Gastroesophageal sphincter (tissue), 4 donors: ENCODE measurements at regions not wholly inside any gene's neighbourhood (a gene's known extent, or its start where the extent isn't known, plus 50 kb on each side); places are given as distances from the start of the nearest gene placed in this dataset.

Source experiments
- ATAC-seq: fragments of 150-250 bp; one replicate; pipeline ENCODE4 v1.9.1; 2016; ENCODE audit warnings: mild to moderate bottlenecking, moderate library complexity
- H3K27ac ChIP-seq, 4 donors: fragments of 200-600 bp; sonication (generic) in 3 of 4; 1 replicate in 3 of 4; 2 replicates in 1 of 4; pipeline ENCODE4 v1.5.1; 2016 to 2019
- H3K27me3 ChIP-seq: fragments of 200-600 bp; sonication (generic); one replicate; pipeline ENCODE4 v1.5.1; 2019
- H3K36me3 ChIP-seq, 2 donors: fragments of 200-600 bp; sonication (generic); one replicate each; pipeline ENCODE4 v1.5.1; 2019; ENCODE audit warnings: control low read depth in 1 of 2
- H3K4me1 ChIP-seq, 3 donors: fragments of 200-600 bp; sonication (generic); 1 replicate in 2 of 3; 2 replicates in 1 of 3; pipeline ENCODE4 v1.5.1; 2016 to 2019; ENCODE audit warnings: control low read depth in 2 of 3
- H3K4me3 ChIP-seq, 2 donors: fragments of 200-600 bp; sonication (generic); one replicate each; pipeline ENCODE4 v1.5.1; 2019; ENCODE audit warnings: mild to moderate bottlenecking in 1 of 2, moderate library complexity in 1 of 2
- H3K9me3 ChIP-seq, 3 donors: fragments of 200-600 bp; sonication (generic); one replicate each; pipeline ENCODE4 v1.5.1; 2017 to 2019; ENCODE audit warnings: control low read depth in 2 of 3
- EP300 ChIP-seq: sonication (generic); formaldehyde crosslinking; IDR thresholded peaks from one replicate; pipeline ENCODE4 v1.6.1; 2017; ENCODE audit warnings: antibody characterized with exemption, mild to moderate bottlenecking
- POLR2A ChIP-seq, 2 donors: fragments of 450-650 bp; IDR thresholded peaks; one replicate each; pipeline ENCODE4 v1.6.1; 2017; ENCODE audit warnings: antibody characterized with exemption in 2 of 2, mild to moderate bottlenecking in 2 of 2, moderate library complexity in 1 of 2
- POLR2AphosphoS5 ChIP-seq: sonication (generic); formaldehyde crosslinking; IDR thresholded peaks from one replicate; pipeline ENCODE4 v1.6.1; 2017; ENCODE audit warnings: antibody characterized with exemption
- WGBS, 2 donors: methylation state at CpG; one replicate each; pipeline ENCODE4 v1.1.5; 2018; ENCODE audit warnings: low coverage in 1 of 2; 5-methylcytosine and 5-hydroxymethylcytosine counted together
- TF ChIP-seq, protein P1 (sequence below), 4 experiments: fragments of 200-600 bp in 2 of 4; fragments of 450-650 bp in 2 of 4; sonication (generic) in 1 of 4; IDR thresholded peaks; one replicate each; pipeline ENCODE4 v1.5.1; 2017 to 2019; ENCODE audit warnings: antibody characterized with exemption in 4 of 4, mild to moderate bottlenecking in 2 of 4, moderate library complexity in 2 of 4

DNA sequence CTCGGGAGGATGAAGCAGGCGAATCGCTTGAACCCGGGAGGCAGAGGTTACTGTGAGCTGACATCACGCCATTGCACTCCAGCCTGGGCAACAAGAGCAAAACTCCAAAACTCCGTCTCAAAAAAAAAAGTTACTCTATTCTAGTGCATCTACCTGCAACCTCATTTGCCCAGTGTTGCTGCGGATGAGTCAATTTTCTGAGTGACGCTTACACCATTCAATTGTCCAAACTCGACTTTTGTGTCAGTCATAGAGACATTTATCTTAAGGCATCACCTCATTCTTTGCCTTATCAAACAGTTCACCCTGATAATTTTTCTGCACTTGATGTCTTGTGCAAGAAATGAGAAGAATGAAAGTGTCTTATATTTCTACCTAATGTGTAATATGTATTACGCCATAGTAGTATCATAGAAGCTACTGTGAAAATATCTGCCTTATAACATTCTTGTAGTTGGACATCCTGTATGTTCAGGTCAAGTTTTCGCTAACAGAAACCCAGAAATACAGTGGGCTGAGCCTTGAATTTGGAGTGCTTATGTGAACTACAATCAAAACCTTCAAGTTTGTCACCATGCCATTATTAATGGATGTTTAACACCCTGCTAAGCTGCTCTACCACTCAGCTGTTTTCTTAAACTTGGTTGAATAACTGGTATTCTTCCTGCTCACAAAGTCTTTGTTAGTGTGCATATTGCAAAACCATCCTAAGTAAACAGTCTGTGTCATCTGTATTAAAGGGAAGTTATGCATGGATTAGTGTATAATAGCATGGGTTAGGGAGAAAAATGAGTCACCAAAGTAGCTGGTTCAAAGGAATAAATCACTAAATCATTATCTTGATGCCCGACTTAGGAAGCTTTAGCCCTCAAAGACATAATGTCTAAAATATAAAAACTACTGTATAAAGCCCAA lies 531.0 kb upstream of the NR2F2 start:
- Histone ChIP-seq H3K36me3 (no peaks in the 10 kb centered on the region), H3K27ac (no peak overlapping the region), H3K27me3 (no peaks in the 10 kb centered on the region), H3K9me3 (no peaks in the 10 kb centered on the region), H3K4me3 (no peak overlapping the region), H3K4me1 (no peaks in the 10 kb centered on the region)
- TF ChIP-seq EP300 = no peak
- TF ChIP-seq, protein P1, sequence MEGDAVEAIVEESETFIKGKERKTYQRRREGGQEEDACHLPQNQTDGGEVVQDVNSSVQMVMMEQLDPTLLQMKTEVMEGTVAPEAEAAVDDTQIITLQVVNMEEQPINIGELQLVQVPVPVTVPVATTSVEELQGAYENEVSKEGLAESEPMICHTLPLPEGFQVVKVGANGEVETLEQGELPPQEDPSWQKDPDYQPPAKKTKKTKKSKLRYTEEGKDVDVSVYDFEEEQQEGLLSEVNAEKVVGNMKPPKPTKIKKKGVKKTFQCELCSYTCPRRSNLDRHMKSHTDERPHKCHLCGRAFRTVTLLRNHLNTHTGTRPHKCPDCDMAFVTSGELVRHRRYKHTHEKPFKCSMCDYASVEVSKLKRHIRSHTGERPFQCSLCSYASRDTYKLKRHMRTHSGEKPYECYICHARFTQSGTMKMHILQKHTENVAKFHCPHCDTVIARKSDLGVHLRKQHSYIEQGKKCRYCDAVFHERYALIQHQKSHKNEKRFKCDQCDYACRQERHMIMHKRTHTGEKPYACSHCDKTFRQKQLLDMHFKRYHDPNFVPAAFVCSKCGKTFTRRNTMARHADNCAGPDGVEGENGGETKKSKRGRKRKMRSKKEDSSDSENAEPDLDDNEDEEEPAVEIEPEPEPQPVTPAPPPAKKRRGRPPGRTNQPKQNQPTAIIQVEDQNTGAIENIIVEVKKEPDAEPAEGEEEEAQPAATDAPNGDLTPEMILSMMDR (IDR thresholded peaks at IDR 0.05) = no peak
- TF ChIP-seq POLR2AphosphoS5 = no peak
- TF ChIP-seq POLR2A (IDR thresholded peaks at IDR 0.05) = no peak
- 87 to 93% methylated on average over 7 to 10 of the region's 12 CpGs for WGBS, 2 donors
- no peak for ATAC-seq

DNA sequence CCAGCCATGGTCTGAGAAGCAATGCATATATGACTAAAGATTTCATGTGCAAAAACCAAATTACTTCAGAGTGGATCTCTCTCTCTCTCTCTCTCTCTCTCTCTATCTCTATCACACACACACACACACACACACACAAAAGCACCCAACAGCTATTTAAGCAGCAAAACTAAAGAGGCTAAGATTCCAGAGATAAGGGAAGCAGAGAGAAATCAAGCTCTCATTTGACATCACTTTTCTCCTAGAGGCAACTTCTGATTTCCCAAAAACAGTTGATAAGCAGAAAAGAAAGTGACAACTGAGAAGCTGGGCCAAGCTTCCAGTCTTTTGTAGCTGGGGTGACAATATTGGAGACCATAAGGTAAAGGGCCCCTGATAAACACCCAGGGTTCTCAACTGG lies 526.0 kb upstream of the NR2F2 start:
- Histone ChIP-seq H3K9me3 (no peaks in the 10 kb centered on the region), H3K36me3 (no peaks in the 10 kb centered on the region), H3K27ac (no peak overlapping the region), H3K27me3 (no peaks in the 10 kb centered on the region), H3K4me1 (no peaks in the 10 kb centered on the region), H3K4me3 (no peak overlapping the region)
- TF ChIP-seq, protein P1 (IDR thresholded peaks at IDR 0.05) = no peak
- TF ChIP-seq POLR2A (IDR thresholded peaks at IDR 0.05) (no peak), EP300 (no peak), POLR2AphosphoS5 (no peak)
- no peak for ATAC-seq

DNA sequence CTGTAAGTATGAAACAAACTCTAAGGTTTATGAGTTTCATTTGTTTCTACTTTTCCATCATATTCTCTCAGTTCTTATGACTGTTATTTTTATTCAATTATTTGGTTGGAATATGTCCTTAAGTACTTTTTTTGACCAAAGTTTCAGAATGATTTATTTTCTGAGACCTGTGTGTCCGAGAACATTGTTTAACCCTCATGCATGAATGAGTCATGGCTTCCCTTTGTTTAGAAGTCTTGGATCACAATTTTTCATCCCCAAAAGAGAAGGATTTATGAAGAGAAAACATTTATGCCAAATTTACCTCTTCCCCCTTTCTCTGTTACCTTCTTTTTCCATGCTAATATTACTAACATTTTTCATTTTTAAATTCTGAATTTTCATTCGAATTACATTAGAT lies 518.0 kb upstream of the NR2F2 start:
- no peaks in the 10 kb centered on the region for H3K4me1 ChIP-seq
- 25 to 41% methylated on average over 1 to 2 of the region's 2 CpGs for WGBS, 2 donors
- no peak for TF ChIP-seq POLR2A (IDR thresholded peaks at IDR 0.05)
- TF ChIP-seq, protein P1 (IDR thresholded peaks at IDR 0.05) = no peak
- no peak for TF ChIP-seq POLR2AphosphoS5
- TF ChIP-seq EP300 = no peak
- H3K27ac ChIP-seq = no peak overlapping the region
- H3K9me3 ChIP-seq = no peaks in the 10 kb centered on the region
- ATAC-seq = no peak
- no peaks in the 10 kb centered on the region for H3K27me3 ChIP-seq
- H3K4me3 ChIP-seq = no peak overlapping the region
- no peaks in the 10 kb centered on the region for H3K36me3 ChIP-seq

GRCh38 chr15:95814908-95815307 lies 515.6 kb upstream of the NR2F2 start:
- ATAC-seq = no peak
- Histone ChIP-seq H3K36me3 (no peaks in the 10 kb centered on the region), H3K4me1 (no peaks in the 10 kb centered on the region), H3K9me3 (no peaks in the 10 kb centered on the region), H3K27me3 (no peaks in the 10 kb centered on the region), H3K27ac (no peak overlapping the region), H3K4me3 (no peak overlapping the region)
- 92 to 93% methylated on average over 3 of the region's 3 CpGs for WGBS, 2 donors
- TF ChIP-seq POLR2A (IDR thresholded peaks at IDR 0.05) (no peak), POLR2AphosphoS5 (no peak), EP300 (no peak)
- TF ChIP-seq, protein P1 (IDR thresholded peaks at IDR 0.05) = no peak

- no peak for ATAC-seq
- no peak overlapping the region for H3K4me3 ChIP-seq
- no peak overlapping the region for H3K27ac ChIP-seq
- H3K36me3 ChIP-seq = no peaks in the 10 kb centered on the region
- TF ChIP-seq POLR2A (IDR thresholded peaks at IDR 0.05) = no peak
- TF ChIP-seq, protein P1 (IDR thresholded peaks at IDR 0.05) = no peak
- no peak for TF ChIP-seq EP300
- TF ChIP-seq POLR2AphosphoS5 = no peak
- 86 to 92% methylated on average over 3 of the region's 4 CpGs for WGBS, 2 donors
- H3K27me3 ChIP-seq = no peaks in the 10 kb centered on the region
- no peaks in the 10 kb centered on the region for H3K4me1 ChIP-seq
- H3K9me3 ChIP-seq = no peaks in the 10 kb centered on the region
Measured at GRCh38 chr15:95816591-95816990, 513.9 kb upstream of the NR2F2 start.
